ENCODE measurements at regions not wholly inside any gene's neighbourhood (a gene's known extent, or its start where the extent isn't known, plus 50 kb on each side); places are given as distances from the start of the nearest gene placed in this dataset.

GRCh38 chr4:24372881-24373280 lies 211.5 kb downstream of the DHX15 start:
- H2BK120ac ChIP-seq (ENCODE audit: insufficient read depth, low read length, poor library complexity): no peak overlapping the region
- H3K79me1 ChIP-seq (ENCODE audit: low read length): no peaks in the 10 kb centered on the region
- H4K8ac ChIP-seq (ENCODE audit: low read depth, low read length): no peak overlapping the region
- no peaks in the 10 kb centered on the region for H3K9me3 ChIP-seq (ENCODE audit: insufficient read depth, low read depth, low read length)
- H4K12ac ChIP-seq (ENCODE audit: low read depth, low read length): no peak overlapping the region
- DNase-seq: no peak
- no peak overlapping the region for H2AK5ac ChIP-seq (ENCODE audit: low read length)
- peaks cover 0 to 2% of the 10 kb centered on the region in 2 experiments for H3K4me1 ChIP-seq (ENCODE audit: control insufficient read depth in 1 of 2, insufficient read depth in 2 of 2, low read length in 2 of 2)
- no peak overlapping the region for H2AFZ ChIP-seq (ENCODE audit: insufficient read depth, low read length, poor library complexity)
- no peak overlapping the region for H3K9ac ChIP-seq (ENCODE audit: low read length)
- no peaks in the 10 kb centered on the region for H3K27me3 ChIP-seq (ENCODE audit: insufficient read depth, low read length)
- H2BK5ac ChIP-seq (ENCODE audit: low read depth, low read length, poor library complexity): no peak overlapping the region
- no peak overlapping the region for H3K14ac ChIP-seq (ENCODE audit: low read length)
- no peak overlapping the region for H4K91ac ChIP-seq (ENCODE audit: low read depth, low read length)
- H3K36me3 ChIP-seq (ENCODE audit: control insufficient read depth in 1 of 2, insufficient read depth in 2 of 2, low read length in 2 of 2): no peaks in the 10 kb centered on the region
- H3K18ac ChIP-seq (ENCODE audit: low read length): no peak overlapping the region
- no peaks in the 10 kb centered on the region for H3K79me2 ChIP-seq (ENCODE audit: control insufficient read depth, insufficient read depth, low read length, poor library complexity)
- no peak overlapping the region for H3K23ac ChIP-seq (ENCODE audit: low read length)
- H3K4me3 ChIP-seq (ENCODE audit: low read depth, low read length): no peak overlapping the region
- no peak overlapping the region for H2BK12ac ChIP-seq (ENCODE audit: low read length)
- H3K4ac ChIP-seq (ENCODE audit: low read depth, low read length): no peak overlapping the region
- H3K27ac ChIP-seq (ENCODE audit: low read depth, low read length): no peak overlapping the region
- H3K4me2 ChIP-seq (ENCODE audit: low read length): no peak overlapping the region
- no CpG with 5 or more reads among the region's 9 CpGs for WGBS (ENCODE audit: extremely low coverage, insufficient coverage, insufficient read length)

- H3K27ac ChIP-seq (ENCODE audit: low read depth, low read length): no peak overlapping the region
- H3K27me3 ChIP-seq (ENCODE audit: insufficient read depth, low read length): no peaks in the 10 kb centered on the region
- no peak for DNase-seq
- H3K36me3 ChIP-seq (ENCODE audit: control insufficient read depth in 1 of 2, insufficient read depth in 2 of 2, low read length in 2 of 2): no peaks in the 10 kb centered on the region
- H3K23ac ChIP-seq (ENCODE audit: low read length): no peak overlapping the region
- no peak overlapping the region for H3K4ac ChIP-seq (ENCODE audit: low read depth, low read length)
- H2BK5ac ChIP-seq (ENCODE audit: low read depth, low read length, poor library complexity): no peak overlapping the region
- no peak overlapping the region for H2BK120ac ChIP-seq (ENCODE audit: insufficient read depth, low read length, poor library complexity)
- H3K79me2 ChIP-seq (ENCODE audit: control insufficient read depth, insufficient read depth, low read length, poor library complexity): no peaks in the 10 kb centered on the region
- no peak overlapping the region for H3K9ac ChIP-seq (ENCODE audit: low read length)
- H2BK12ac ChIP-seq (ENCODE audit: low read length): no peak overlapping the region
- no peak overlapping the region for H3K14ac ChIP-seq (ENCODE audit: low read length)
- H2AK5ac ChIP-seq (ENCODE audit: low read length): no peak overlapping the region
- WGBS (ENCODE audit: extremely low coverage, insufficient coverage, insufficient read length): no CpG with 5 or more reads among the region's 4 CpGs
- H3K79me1 ChIP-seq (ENCODE audit: low read length): no peaks in the 10 kb centered on the region
- H4K8ac ChIP-seq (ENCODE audit: low read depth, low read length): no peak overlapping the region
- H3K4me1 ChIP-seq (ENCODE audit: control insufficient read depth in 1 of 2, insufficient read depth in 2 of 2, low read length in 2 of 2): peaks cover 0 to 2% of the 10 kb centered on the region in 2 experiments
- H4K91ac ChIP-seq (ENCODE audit: low read depth, low read length): no peak overlapping the region
- H3K4me2 ChIP-seq (ENCODE audit: low read length): no peak overlapping the region
- H3K18ac ChIP-seq (ENCODE audit: low read length): no peak overlapping the region
- no peak overlapping the region for H2AFZ ChIP-seq (ENCODE audit: insufficient read depth, low read length, poor library complexity)
- no peak overlapping the region for H3K4me3 ChIP-seq (ENCODE audit: low read depth, low read length)
- no peaks in the 10 kb centered on the region for H3K9me3 ChIP-seq (ENCODE audit: insufficient read depth, low read depth, low read length)
- no peak overlapping the region for H4K12ac ChIP-seq (ENCODE audit: low read depth, low read length)
Observed at GRCh38 chr4:24372341-24372740, 212.0 kb downstream of the DHX15 start.

GRCh38 chr4:24370421-24370820 lies 213.9 kb downstream of the DHX15 start:
- Histone ChIP-seq H3K79me2 (ENCODE audit: control insufficient read depth, insufficient read depth, low read length, poor library complexity) (no peaks in the 10 kb centered on the region), H4K12ac (ENCODE audit: low read depth, low read length) (no peak overlapping the region), H3K4me3 (ENCODE audit: low read depth, low read length) (no peak overlapping the region), H3K27me3 (ENCODE audit: insufficient read depth, low read length) (no peaks in the 10 kb centered on the region), H3K27ac (ENCODE audit: low read depth, low read length) (no peak overlapping the region), H2AK5ac (ENCODE audit: low read length) (no peak overlapping the region), H4K91ac (ENCODE audit: low read depth, low read length) (no peak overlapping the region), H3K4ac (ENCODE audit: low read depth, low read length) (no peak overlapping the region), H3K18ac (ENCODE audit: low read length) (no peak overlapping the region), H3K23ac (ENCODE audit: low read length) (no peak overlapping the region), H2AFZ (ENCODE audit: insufficient read depth, low read length, poor library complexity) (no peak overlapping the region), H4K8ac (ENCODE audit: low read depth, low read length) (no peak overlapping the region), H3K36me3 (ENCODE audit: control insufficient read depth in 1 of 2, insufficient read depth in 2 of 2, low read length in 2 of 2) (no peaks in the 10 kb centered on the region), H3K9ac (ENCODE audit: low read length) (no peak overlapping the region), H3K79me1 (ENCODE audit: low read length) (no peaks in the 10 kb centered on the region), H3K4me1 (ENCODE audit: control insufficient read depth in 1 of 2, insufficient read depth in 2 of 2, low read length in 2 of 2) (peaks cover 0 to 2% of the 10 kb centered on the region in 2 experiments), H3K9me3 (ENCODE audit: insufficient read depth, low read depth, low read length) (no peaks in the 10 kb centered on the region), H2BK120ac (ENCODE audit: insufficient read depth, low read length, poor library complexity) (no peak overlapping the region), H3K4me2 (ENCODE audit: low read length) (no peak overlapping the region), H3K14ac (ENCODE audit: low read length) (no peak overlapping the region), H2BK12ac (ENCODE audit: low read length) (no peak overlapping the region), H2BK5ac (ENCODE audit: low read depth, low read length, poor library complexity) (no peak overlapping the region)
- WGBS (ENCODE audit: extremely low coverage, insufficient coverage, insufficient read length): no CpG with 5 or more reads among the region's 1 CpG
- DNase-seq: no peak

- H4K91ac ChIP-seq (ENCODE audit: low read depth, low read length): no peak overlapping the region
- H2BK5ac ChIP-seq (ENCODE audit: low read depth, low read length, poor library complexity): no peak overlapping the region
- WGBS (ENCODE audit: extremely low coverage, insufficient coverage, insufficient read length): no CpG with 5 or more reads among the region's 5 CpGs
- H3K27me3 ChIP-seq (ENCODE audit: insufficient read depth, low read length): no peaks in the 10 kb centered on the region
- H3K9me3 ChIP-seq (ENCODE audit: insufficient read depth, low read depth, low read length): no peaks in the 10 kb centered on the region
- no peak overlapping the region for H3K9ac ChIP-seq (ENCODE audit: low read length)
- no peak overlapping the region for H3K14ac ChIP-seq (ENCODE audit: low read length)
- DNase-seq: no peak
- no peak overlapping the region for H2BK120ac ChIP-seq (ENCODE audit: insufficient read depth, low read length, poor library complexity)
- H3K79me2 ChIP-seq (ENCODE audit: control insufficient read depth, insufficient read depth, low read length, poor library complexity): no peaks in the 10 kb centered on the region
- H4K12ac ChIP-seq (ENCODE audit: low read depth, low read length): no peak overlapping the region
- H3K27ac ChIP-seq (ENCODE audit: low read depth, low read length): no peak overlapping the region
- no peaks in the 10 kb centered on the region for H3K79me1 ChIP-seq (ENCODE audit: low read length)
- no peaks in the 10 kb centered on the region for H3K36me3 ChIP-seq (ENCODE audit: control insufficient read depth in 1 of 2, insufficient read depth in 2 of 2, low read length in 2 of 2)
- no peak overlapping the region for H2AFZ ChIP-seq (ENCODE audit: insufficient read depth, low read length, poor library complexity)
- H2BK12ac ChIP-seq (ENCODE audit: low read length): no peak overlapping the region
- no peak overlapping the region for H3K4ac ChIP-seq (ENCODE audit: low read depth, low read length)
- H3K4me1 ChIP-seq (ENCODE audit: control insufficient read depth in 1 of 2, insufficient read depth in 2 of 2, low read length in 2 of 2): peaks cover 0 to 2% of the 10 kb centered on the region in 2 experiments
- H3K4me3 ChIP-seq (ENCODE audit: low read depth, low read length): no peak overlapping the region
- H4K8ac ChIP-seq (ENCODE audit: low read depth, low read length): no peak overlapping the region
- no peak overlapping the region for H2AK5ac ChIP-seq (ENCODE audit: low read length)
- no peak overlapping the region for H3K4me2 ChIP-seq (ENCODE audit: low read length)
- H3K18ac ChIP-seq (ENCODE audit: low read length): no peak overlapping the region
- no peak overlapping the region for H3K23ac ChIP-seq (ENCODE audit: low read length)
Observed at GRCh38 chr4:24369507-24370029, 214.8 kb downstream of the DHX15 start.
